ENCODE measurements at regions not wholly inside any gene's neighbourhood (a gene's known extent, or its start where the extent isn't known, plus 50 kb on each side); places are given as distances from the start of the nearest gene placed in this dataset.

DNA sequence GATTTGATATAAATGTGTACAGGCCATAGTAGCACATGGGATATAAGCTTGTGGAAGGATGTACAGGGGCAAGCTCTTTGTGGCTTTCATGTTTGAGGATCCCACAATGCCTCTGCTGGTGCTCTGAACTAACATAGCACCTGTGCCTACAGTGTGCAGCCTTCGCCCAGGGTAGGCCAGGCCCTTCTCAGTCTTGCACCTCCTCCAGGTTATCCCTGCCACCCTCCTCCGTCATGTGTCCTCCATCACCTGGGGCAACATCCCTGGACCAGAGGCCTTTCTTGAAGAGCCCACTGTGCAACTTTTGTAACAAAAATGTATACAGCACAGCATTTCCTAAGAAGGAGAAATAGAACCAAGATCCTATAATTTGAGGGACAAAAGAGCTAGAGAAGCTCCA is 306.8 kb downstream of the IRS2 start:
- Histone ChIP-seq H3K4me3 (no peak overlapping the region), H3K9ac (ENCODE audit: insufficient read length) (no peak overlapping the region), H3K27ac (no peak overlapping the region), H3K9me3 (ENCODE audit: low read depth, low read length) (no peaks in the 10 kb centered on the region), H3K36me3 (ENCODE audit: insufficient read depth, low read length) (no peaks in the 10 kb centered on the region)
- no peak for DNase-seq (ENCODE audit: low read depth, low spot score)
- TF ChIP-seq FOXP2 (optimal IDR thresholded peaks at IDR 0.05; ENCODE audit: control extremely low read depth, extremely low read length, insufficient read depth) (no peak), POLR2AphosphoS5 (IDR thresholded peaks at IDR 0.05; ENCODE audit: borderline replicate concordance, low read depth, low read length) (no peak), EZH2 (IDR thresholded peaks at IDR 0.05) (no peak)

DNA sequence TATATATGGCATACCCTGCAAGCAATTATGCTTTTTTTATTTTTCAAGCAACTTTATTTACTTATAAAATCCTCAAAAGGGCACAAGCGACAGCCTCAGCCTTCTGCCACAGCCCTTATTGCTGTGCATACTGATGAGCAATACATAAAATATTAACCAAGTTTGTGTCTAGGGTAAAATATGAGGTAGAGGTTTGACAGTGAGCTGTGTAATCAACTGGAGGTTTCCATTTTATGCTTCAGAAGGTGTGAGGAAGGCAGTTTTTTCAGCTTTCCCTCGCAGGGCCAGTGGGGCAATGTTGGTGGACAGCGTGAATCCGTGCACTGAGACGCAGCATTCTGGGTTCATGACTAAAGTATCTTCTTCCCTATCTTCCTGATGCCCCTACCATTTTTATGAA is 310.4 kb downstream of the IRS2 start:
- DNase-seq (ENCODE audit: low read depth, low spot score) = no peak
- no peak overlapping the region for H3K4me3 ChIP-seq
- no peak for TF ChIP-seq POLR2AphosphoS5 (IDR thresholded peaks at IDR 0.05; ENCODE audit: borderline replicate concordance, low read depth, low read length)
- no peak for TF ChIP-seq EZH2 (IDR thresholded peaks at IDR 0.05)
- TF ChIP-seq FOXP2 (optimal IDR thresholded peaks at IDR 0.05; ENCODE audit: control extremely low read depth, extremely low read length, insufficient read depth) = no peak
- no peaks in the 10 kb centered on the region for H3K36me3 ChIP-seq (ENCODE audit: insufficient read depth, low read length)
- no peak overlapping the region for H3K27ac ChIP-seq
- no peaks in the 10 kb centered on the region for H3K9me3 ChIP-seq (ENCODE audit: low read depth, low read length)
- H3K9ac ChIP-seq (ENCODE audit: insufficient read length) = no peak overlapping the region

DNA sequence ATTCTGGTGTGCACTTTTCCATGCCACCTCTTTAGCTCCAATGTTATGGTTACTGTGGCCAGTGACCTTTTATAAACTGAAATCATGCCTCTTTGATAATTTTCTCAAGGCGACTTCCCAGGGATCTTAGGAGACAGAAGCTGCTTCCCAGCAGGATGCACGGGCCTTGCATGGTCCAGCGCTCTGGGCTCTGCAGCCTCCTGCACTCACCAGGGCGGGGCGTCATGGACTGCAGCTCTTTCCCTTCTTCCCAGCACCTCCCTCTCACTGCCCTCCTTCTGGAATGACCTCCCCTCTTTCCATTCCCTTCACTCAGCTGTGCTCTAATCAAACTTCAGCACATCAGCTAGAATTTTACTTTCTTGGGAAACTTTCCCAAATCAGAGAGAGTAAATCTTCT is 318.3 kb downstream of the IRS2 start:
- no peak for DNase-seq (ENCODE audit: low read depth, low spot score)
- TF ChIP-seq FOXP2 (optimal IDR thresholded peaks at IDR 0.05; ENCODE audit: control extremely low read depth, extremely low read length, insufficient read depth) (no peak), EZH2 (IDR thresholded peaks at IDR 0.05) (no peak), POLR2AphosphoS5 (IDR thresholded peaks at IDR 0.05; ENCODE audit: borderline replicate concordance, low read depth, low read length) (no peak)

DNA sequence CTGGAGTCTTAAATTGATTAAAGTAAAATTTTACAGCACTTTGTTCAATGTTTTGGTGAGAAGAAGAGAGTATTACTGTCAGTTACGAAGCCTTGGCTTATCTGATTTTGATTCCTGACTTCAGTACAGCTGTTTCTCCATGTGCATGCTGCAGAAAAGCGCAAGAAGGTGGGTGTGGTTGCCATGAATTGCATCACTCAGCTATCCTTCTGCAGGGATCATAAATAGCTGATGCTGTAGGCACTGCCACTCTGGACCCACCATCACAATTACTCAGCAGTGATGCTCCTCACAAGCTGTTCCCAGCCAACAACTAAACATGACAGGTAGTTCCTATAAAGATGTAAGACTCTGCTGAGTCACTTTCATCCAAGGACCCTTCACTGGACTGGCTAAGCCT is 321.2 kb downstream of the IRS2 start:
- DNase-seq (ENCODE audit: low read depth, low spot score) = no peak
- no peak overlapping the region for H3K27ac ChIP-seq
- no peak for TF ChIP-seq FOXP2 (optimal IDR thresholded peaks at IDR 0.05; ENCODE audit: control extremely low read depth, extremely low read length, insufficient read depth)
- TF ChIP-seq POLR2AphosphoS5 (IDR thresholded peaks at IDR 0.05; ENCODE audit: borderline replicate concordance, low read depth, low read length) = no peak
- TF ChIP-seq EZH2 (IDR thresholded peaks at IDR 0.05) = no peak
- H3K9ac ChIP-seq (ENCODE audit: insufficient read length) = no peak overlapping the region
- H3K9me3 ChIP-seq (ENCODE audit: low read depth, low read length) = no peaks in the 10 kb centered on the region; the same call in 1 of the 2 replicates
- H3K36me3 ChIP-seq (ENCODE audit: insufficient read depth, low read length) = no peaks in the 10 kb centered on the region
- no peak overlapping the region for H3K4me3 ChIP-seq

More for the DNA sequence above, 318.3 kb downstream of the IRS2 start:
- Histone ChIP-seq H3K9me3 (ENCODE audit: low read depth, low read length) (no peaks in the 10 kb centered on the region), H3K36me3 (ENCODE audit: insufficient read depth, low read length) (no peaks in the 10 kb centered on the region), H3K4me3 (no peak overlapping the region), H3K9ac (ENCODE audit: insufficient read length) (no peak overlapping the region), H3K27ac (no peak overlapping the region)

- no peak overlapping the region for H3K4me3 ChIP-seq
- H3K27ac ChIP-seq = no peak overlapping the region
- H3K9ac ChIP-seq (ENCODE audit: insufficient read length) = no peak overlapping the region
- H3K9me3 ChIP-seq (ENCODE audit: low read depth, low read length) = peaks cover 7% of the 10 kb centered on the region; the same call in 1 of the 2 replicates
- H3K36me3 ChIP-seq (ENCODE audit: insufficient read depth, low read length) = peaks cover 6% of the 10 kb centered on the region; the same call in 1 of the 2 replicates
- no peak for DNase-seq (ENCODE audit: low read depth, low spot score)
- TF ChIP-seq EZH2 (IDR thresholded peaks at IDR 0.05) (no peak), FOXP2 (optimal IDR thresholded peaks at IDR 0.05; ENCODE audit: control extremely low read depth, extremely low read length, insufficient read depth) (no peak), POLR2AphosphoS5 (IDR thresholded peaks at IDR 0.05; ENCODE audit: borderline replicate concordance, low read depth, low read length) (no peak)
These were observed 332.0 kb downstream of the IRS2 start for GRCh38 chr13:109454167-109454917.

DNA sequence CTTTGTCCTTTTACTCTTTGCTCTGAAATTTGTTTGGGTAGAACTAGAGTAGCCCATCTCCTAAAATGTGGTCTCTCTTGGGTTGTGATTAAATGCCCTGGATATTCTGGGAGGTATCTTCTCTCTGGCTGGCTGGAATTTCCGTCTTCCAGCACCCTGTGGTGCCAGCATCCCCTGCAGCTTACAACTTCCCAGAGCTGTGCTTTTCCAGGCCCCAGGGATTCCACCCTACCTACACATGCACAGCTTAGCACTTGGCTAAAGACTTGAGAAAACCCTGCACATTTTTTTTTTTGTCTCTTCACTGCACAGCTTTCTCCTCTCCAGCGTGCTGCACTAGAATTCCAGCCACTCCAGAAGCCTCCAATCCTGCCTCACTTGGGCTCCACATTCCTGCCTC is 334.7 kb downstream of the IRS2 start:
- peak; percentile 80 for DNase-seq (ENCODE audit: low read depth, low spot score)
- H3K36me3 ChIP-seq (ENCODE audit: insufficient read depth, low read length) = peaks cover 6% of the 10 kb centered on the region; the same call in 1 of the 2 replicates
- TF ChIP-seq EZH2 (IDR thresholded peaks at IDR 0.05) = no peak

GRCh38 chr13:109448629-109449028 is 337.8 kb downstream of the IRS2 start:
- H3K4me3 ChIP-seq = no peak overlapping the region
- no peak for DNase-seq (ENCODE audit: low read depth, low spot score)
- H3K27ac ChIP-seq = peak overlapping the region; percentile 35; the same call in 1 of the 2 replicates
- peaks cover 7% of the 10 kb centered on the region; the same call in 1 of the 2 replicates for H3K9me3 ChIP-seq (ENCODE audit: low read depth, low read length)
- no peak overlapping the region for H3K9ac ChIP-seq (ENCODE audit: insufficient read length)
- H3K36me3 ChIP-seq (ENCODE audit: insufficient read depth, low read length) = peaks cover 6% of the 10 kb centered on the region; the same call in 1 of the 2 replicates
- no peak for TF ChIP-seq EZH2 (IDR thresholded peaks at IDR 0.05)
- TF ChIP-seq POLR2AphosphoS5 (IDR thresholded peaks at IDR 0.05; ENCODE audit: borderline replicate concordance, low read depth, low read length) = no peak
- no peak for TF ChIP-seq FOXP2 (optimal IDR thresholded peaks at IDR 0.05; ENCODE audit: control extremely low read depth, extremely low read length, insufficient read depth)

More for the DNA sequence above, 334.7 kb downstream of the IRS2 start:
- Histone ChIP-seq H3K4me3 (peak overlapping the region; percentile 17), H3K27ac (peak overlapping the region; percentile 89), H3K9ac (ENCODE audit: insufficient read length) (no peak overlapping the region), H3K9me3 (ENCODE audit: low read depth, low read length) (peaks cover 7% of the 10 kb centered on the region; the same call in 1 of the 2 replicates)

- no peak for DNase-seq (ENCODE audit: low read depth, low spot score)
- H3K9me3 ChIP-seq (ENCODE audit: low read depth, low read length) = no peaks in the 10 kb centered on the region
These were observed 338.7 kb downstream of the IRS2 start for GRCh38 chr13:109447667-109448066.

More at GRCh38 chr13:109447667-109448066, 338.7 kb downstream of the IRS2 start:
- no peaks in the 10 kb centered on the region for H3K36me3 ChIP-seq (ENCODE audit: insufficient read depth, low read length)
- TF ChIP-seq POLR2AphosphoS5 (IDR thresholded peaks at IDR 0.05; ENCODE audit: borderline replicate concordance, low read depth, low read length) (no peak), FOXP2 (optimal IDR thresholded peaks at IDR 0.05; ENCODE audit: control extremely low read depth, extremely low read length, insufficient read depth) (no peak), EZH2 (IDR thresholded peaks at IDR 0.05) (no peak)
- H3K27ac ChIP-seq = no peak overlapping the region
- no peak overlapping the region for H3K9ac ChIP-seq (ENCODE audit: insufficient read length)
- no peak overlapping the region for H3K4me3 ChIP-seq

Measured in SK-N-MC (cell line).